HG03575 (cell line): ENCODE measurements at regions not wholly inside any gene's neighbourhood (a gene's known extent, or its start where the extent isn't known, plus 50 kb on each side); places are given as distances from the start of the nearest gene placed in this dataset.
"Not testable (repeated sequence)": the region's sequence is repeated elsewhere in the genome, so short reads cannot be mapped to it uniquely, and the experiment has no call there.

Source experiments
- ATAC-seq: cut with Tn5 transposase; IDR thresholded peaks from one replicate; pipeline ENCODE4 v1.9.1; 2021; ENCODE audit not compliant: unreplicated experiment, insufficient number of reproducible peaks, low FRiP score; ENCODE audit errors: extremely low read depth

DNA sequence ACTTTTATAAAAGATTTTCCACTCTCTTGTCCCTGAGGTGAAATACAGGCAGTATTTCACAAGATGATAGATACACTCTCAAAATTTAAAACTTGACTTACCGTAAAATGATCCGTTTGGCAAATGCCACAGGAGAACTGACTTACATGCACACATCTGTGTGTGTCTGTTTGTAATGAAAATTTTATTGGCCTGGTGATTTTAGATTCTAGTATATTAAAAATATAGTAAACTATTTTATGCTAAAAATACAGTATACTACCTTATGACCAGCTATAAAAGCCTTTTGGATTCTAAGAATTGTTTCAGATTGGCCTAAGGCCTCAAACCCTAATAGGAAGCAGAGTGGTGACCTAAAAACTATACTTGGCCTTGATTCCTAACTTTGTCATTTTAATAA lies 362.7 kb downstream of the IPMK start:
- no peak for ATAC-seq

DNA sequence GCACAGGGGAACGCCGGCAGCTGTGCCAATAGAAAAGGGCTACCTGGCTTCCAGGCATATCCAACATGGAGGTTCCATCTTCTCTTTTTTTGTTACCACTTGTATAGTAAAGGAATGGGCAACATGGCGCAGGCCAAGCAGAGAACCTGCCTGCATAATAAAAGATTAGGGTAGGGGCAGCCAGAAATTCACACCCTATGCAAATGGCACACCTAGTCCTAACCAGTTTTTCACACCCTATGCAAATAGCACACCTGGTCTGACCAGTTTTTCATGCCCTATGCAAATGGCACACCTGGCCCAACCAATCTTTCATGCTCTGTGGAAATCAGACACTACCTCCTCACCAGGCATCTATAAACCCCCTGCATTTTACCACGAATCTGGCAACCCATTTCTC lies 369.5 kb downstream of the IPMK start:
- ATAC-seq = no peak

DNA sequence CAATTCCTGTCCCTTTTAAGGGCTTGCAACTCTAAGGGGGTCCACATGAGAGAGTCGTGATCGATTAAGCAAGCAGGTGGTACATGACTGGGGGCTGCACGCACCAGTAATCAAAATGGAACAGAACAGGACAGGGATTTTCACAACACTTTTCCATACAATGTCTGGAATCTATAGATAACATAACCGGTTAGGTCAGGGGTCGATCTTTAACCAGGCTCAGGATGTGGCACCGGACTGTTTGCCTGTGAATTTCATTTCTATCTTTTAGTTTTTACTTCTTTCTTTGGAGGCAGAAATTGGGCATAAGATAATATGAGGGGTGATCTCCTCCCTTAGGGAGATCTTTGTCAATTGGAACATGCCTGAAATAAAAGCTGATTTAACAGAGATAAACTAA lies 370.1 kb downstream of the IPMK start:
- no peak for ATAC-seq

DNA sequence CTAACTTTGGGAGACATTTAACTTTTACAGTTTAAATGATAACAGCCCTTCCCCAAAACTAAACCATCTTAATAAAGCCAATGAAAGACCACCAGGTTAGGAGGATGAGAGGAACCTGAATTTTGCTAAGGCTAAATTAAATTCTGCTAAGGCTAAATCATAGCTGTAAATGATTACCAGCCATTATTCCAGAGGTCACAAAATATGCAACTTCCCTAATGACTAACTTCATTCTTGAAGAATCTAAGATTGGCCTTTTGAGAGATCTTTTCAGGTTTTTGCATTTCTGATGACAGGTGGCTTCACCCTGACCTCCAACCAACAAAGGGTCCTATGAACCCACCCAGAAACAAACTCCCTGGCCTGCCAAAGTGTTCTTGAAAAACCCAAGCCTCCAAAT lies 373.3 kb downstream of the IPMK start:
- ATAC-seq = no peak

DNA sequence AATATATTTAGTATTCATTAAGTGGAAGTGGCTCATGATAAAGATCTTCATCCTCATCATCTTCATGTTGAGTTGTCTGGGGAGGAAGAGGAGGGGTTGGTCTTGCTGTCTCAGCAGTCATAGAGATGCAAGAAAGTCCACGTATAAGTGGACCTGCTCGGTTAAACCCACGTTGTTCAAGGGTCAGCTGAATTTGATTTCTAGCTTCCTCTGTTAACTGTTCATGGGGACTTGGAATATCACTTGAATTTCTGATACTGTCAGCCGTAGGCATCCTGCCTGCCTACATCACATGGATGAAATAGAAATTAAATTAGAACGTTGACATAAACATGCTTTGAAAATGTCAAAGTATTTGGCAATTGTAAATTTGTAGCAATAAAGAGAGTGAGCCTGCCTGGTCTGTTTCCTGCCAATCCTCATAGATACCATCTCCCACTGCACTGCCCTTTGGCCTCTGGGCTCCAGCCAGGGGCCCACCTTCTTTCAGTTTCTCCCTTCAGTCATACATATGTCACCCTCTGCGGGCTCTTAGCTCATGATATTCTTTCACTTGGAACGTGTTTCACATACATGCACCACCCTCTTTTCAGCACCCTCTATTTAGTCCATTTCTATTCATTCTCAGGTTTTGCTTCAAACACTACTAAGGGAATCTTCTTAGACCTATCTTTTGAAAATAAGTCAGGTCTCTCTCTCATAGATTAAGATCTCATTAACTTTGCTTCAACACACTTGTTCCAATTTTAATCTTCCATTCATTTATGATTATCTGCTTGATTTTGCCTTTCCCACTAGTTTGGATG lies 376.3 kb downstream of the IPMK start:
- ATAC-seq = no peak

DNA sequence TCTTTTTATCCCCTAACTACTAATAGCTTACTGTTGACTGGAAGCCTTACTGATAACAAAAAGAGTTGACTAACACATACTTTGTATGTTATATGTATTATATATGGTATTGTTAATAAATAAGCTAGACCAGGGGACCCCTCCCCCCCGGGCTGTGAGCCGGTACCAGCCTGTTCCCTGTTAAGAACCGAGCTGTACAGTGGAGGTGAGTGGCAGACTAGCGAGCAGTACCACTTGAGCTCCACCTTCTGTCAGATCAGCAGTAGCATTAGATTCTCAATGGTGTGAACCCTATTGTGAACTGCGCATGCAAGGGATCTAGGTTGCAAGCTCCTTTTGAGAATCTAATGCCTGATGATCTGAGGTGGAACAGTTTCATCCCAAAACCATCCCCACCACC lies 377.0 kb downstream of the IPMK start:
- no peak for ATAC-seq

DNA sequence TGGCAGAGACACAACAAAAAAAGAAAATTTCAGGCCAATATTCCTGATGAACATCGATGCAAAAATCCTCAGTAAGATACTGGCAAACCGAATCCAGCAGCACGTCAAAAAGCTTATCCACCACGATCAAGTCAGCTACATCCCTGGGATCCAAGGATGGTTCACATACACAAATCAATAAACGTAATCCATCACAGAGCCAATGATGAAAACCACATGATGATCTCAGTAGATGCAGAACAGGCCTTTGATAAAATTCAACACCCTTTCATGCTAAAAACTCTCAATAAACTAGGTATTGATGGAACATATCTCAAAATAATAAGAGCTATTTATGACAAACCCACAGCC lies 382.1 kb downstream of the IPMK start:
- not testable (repeated sequence) for ATAC-seq

DNA sequence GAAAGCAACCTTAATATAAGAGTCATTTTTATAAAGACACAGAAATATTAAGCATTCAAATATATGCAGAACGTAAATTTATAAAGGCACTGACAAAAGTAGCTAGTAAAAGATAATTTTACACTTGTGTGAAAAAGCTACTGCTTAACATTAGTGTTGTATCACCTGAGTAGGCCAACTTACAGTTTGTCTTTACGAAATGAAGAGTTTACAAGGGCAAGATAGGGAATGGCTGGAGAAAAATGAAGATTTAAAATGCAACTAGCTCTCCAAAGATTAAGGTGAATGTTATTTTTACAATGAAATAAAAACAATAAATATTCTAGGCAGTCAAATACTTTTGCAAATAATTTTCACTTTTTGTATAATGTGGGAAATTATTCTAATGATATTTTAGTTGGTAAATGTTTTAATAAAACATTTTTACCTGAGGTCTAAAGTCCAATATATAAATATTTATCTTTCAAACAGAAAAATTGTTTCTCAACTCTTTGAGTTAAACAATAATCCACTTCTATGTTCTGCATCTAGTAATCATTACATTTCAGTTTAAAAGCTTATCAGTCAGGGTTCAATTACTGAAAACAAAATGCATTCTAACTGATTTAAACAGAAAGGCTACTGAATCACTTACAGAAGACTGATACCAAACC lies 382.6 kb downstream of the IPMK start:
- ATAC-seq = no peak

DNA sequence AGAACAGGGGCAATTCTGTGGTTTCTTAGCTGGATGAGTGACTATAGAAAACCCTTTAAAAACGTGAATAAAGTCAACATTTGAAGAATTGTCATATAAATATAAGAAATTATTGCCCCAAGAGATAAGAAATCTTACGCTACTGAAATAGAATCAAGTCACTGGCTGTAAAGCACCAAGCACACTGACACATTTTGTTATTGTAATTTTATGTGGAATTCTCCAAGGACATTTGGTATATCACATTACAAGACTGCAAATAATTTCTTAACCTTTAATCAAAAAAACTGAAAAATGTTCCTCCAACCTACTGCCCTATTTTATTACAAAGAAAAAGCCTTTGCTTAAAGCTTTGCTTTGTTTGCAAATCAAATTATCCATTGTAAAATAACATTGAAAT lies 383.3 kb downstream of the IPMK start:
- ATAC-seq = no peak

DNA sequence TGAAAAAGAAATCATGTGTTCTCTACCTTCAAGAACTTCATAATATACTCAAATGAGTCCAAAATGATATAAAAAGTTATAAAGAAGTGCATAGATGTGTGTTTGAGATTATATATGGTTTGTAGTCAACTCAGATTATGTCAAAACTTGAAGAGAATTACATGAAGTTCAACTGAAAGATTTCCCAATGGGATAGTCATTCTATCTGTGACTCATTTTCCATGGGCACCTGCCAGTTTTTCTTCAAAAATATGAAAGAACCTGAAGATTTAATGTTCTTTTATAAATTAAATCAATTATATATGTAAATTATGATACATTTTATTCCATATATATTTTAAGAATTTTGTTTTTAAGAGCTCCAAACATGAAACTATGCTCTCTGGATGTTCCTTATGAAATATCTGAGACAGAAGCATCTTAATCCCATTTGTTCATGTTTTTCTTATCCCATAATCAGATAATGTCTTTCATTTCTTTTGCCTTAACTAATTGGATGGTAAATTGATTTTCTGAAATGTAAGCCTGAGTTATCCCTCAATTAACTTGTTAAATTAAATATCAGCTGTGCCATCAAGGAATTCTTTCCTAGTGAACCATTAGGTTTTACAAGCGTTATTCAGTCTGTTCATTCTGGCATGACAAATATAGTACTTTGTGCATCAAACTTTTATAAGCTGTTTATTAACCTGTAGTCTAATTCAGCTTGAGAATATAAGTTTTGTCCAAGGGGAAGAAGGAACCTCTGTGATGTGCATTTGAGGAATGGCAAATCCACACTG lies 387.1 kb downstream of the IPMK start:
- no peak for ATAC-seq

DNA sequence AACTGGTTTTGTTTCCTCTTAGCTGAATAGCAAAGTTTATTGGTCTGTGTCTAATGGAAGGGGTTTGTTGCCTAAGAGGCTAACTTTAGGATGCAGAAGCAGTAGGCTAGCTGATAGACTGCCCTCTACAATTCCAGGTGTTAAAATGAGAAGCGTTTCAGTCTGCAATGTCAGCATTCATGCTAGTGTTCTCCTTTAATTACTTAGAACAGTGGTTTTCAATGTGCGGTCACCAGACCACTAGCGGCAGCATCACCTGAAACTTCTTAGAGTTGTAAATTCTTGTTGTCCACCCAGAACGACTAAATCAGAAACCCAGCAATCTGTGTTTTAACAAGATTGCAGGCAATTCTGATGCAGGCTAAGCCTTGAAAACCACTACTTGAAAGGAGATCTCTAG lies 392.9 kb downstream of the IPMK start:
- no peak for ATAC-seq

DNA sequence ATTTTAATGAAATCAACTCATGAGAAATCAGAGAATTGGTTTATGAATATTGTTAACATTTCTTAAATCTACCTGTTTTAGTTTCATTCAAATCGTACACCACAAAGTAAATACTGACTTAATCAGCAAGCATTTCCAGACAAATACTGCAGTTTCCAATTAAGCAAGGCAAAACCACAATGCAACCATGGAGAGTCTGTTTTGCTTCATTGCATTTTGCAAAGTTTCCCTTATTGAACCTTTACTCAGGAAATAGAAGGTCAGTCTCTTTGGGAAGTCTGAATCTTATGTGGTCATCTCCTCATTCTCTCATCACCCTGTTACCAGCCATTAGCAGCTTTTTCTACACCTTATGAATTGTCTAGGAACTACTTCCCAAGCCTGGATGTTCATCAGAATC lies 400.5 kb downstream of the IPMK start:
- ATAC-seq = no peak

DNA sequence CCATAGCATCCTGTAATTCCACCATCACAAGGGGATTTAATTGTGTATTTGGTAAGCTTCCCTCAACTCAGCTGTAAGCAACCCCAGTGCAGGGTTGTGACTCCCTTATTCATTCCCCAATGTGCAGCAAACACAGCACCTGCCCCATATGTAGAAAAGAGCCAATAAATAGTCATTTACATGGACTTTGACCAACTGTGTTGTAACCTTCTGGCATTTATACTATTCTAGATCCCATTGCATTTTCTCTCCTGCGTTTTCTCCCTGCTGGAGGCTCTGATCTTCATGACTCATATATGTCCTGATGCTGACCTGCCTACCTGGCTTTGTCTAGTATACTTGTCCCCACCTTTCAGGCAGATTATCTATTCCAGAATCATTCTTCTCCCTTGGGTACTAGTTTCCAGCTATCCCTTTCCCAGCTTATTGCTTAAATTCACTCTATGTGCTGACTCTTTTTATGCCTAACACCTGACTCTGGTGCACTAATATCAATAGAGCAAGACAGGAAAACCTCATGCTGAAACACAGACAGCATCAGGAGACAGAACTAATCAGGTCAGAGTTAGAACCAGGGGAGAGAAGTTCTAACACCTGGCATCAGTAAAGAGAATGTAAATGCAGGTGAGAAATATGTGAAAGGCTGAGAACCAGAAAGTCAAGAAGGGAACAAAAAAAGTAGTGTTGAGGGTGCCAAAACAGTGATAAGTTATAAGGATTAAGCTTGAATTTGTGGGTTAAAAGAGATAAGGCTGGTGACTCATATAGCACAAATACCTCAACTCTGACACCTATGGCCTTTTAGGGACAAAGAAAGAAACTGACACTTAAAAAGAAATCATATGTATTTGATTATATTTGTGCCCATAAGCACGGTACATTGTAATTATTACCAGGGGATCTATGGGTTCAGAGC lies 402.7 kb downstream of the IPMK start:
- ATAC-seq = no peak

DNA sequence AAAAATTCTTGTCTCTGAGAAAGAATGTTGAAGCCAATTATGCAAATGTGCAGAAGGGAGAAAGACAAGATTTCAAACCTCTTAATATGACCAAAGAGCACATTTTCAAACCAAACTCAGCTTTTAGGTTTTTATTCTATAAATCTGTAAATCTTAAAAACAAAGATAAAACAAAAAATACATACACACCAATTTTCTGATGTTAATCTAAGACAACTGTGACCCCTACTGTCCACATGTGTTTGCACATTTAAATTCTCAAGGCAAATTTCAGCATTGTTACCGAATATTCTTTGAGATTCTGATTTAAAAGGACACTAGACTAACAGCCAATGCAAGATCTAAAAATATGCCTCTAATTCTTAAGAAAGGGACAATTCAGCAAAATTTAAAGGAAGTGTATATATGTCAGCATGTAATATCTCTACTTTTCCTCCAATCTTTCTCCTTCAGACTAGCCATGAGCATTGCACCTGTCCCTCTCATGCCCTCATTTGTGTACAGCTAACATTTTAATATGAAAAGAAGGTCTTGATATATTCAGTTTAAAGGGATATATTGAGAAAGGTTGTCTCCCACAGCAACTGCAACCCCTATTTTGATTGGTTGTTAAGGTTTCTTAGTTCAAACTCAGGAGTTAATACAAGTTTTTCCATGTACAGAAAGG lies 417.9 kb downstream of the IPMK start:
- ATAC-seq = no peak

DNA sequence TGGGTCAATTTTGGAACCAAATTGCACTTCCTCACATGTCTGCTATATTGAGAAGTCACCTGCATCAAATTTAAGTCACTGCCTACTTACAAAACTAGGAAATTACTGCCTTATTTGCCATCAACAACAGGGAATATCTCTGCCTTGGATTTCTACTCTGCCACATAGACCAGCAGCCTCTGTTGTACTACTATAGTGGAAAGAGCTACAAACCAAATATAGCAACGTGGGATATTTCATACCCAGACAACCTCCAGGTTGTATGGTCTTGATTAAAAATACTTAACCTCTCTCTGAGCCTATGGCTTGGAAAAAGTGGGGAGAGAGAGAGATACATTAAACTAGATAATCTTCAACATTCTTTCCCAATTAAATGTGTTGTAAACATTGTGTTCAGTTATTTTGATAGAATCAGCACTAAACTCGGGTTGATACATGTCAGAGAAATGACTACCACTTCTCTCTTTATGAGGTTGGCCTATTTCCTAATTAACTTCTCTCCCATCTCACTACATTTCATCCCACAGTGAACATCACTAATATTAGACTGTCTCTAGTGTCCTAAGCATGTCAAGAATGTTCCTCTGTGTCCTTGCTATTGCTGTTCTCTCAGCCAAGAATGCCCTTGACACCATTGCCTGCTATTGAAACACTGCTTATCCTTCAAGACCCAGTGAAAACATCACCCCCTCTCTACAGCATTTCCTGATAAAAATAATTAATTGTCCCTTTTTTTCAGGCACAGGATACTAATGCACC lies 421.2 kb downstream of the IPMK start:
- no peak for ATAC-seq

DNA sequence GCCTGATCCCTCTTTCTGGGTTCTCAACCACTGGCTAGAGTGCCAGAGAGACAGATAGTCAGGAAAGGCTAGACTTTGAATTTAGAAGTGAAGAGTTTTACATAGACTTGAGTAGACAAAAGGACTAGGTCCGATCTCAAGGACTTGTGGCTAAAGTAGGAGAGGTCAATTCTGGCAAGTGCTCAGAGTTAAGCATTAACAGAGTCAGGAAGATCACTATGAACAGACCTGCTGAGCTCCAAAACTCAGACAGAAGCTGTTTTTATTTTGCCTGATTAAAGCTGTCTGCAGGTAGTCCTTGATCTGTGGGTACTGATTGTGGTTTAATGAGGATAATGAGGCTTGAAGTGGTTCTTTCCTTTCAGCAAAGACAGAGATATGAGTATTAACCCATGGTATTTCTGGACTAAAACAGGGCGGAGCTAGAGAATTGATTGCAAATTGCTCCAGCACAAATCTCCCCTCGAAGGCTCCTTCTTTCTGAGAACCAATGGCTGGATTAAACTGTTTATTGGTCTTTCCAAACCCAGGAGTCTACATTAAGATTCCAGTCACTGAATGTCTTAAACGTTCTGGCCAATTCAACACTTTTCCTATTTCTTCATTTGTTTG lies 423.2 kb downstream of the IPMK start:
- no peak for ATAC-seq

DNA sequence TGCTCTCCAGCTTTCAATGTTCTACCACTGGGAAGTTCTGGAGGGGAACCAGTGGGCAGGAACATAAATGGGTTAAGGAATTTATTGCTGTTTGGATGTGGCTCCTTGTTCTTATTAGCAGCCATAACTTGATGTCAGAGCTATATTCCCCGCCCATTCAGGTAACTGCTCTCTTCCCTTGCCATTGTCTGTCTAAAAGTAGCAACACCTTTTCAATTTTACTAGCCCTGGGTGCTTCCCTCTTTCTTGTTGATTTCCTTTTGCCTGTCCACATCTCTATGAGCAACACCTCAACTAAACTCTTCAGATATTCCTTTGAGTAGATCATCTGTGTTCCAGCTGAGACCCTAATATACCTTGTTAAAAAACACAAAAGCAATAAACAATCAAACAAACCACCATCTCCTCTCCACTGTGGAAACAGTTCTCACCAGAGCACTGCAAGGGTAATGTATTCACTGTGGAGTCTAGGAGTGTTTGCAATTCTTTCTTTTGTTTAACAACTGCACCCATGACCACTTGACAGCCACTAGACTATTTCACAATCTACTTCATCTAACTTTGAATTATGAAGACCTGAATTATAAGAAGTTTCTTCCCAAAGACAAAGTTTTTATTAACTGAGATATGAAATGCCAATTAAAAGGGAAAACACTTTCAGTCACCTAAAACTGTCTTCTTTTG lies 436.7 kb downstream of the IPMK start:
- no peak for ATAC-seq
